Mammary epithelial cell (primary cell): ENCODE measurements at regions not wholly inside any gene's neighbourhood (a gene's known extent, or its start where the extent isn't known, plus 50 kb on each side); places are given as distances from the start of the nearest gene placed in this dataset.

Experiments
- CTCF ChIP-seq, 2 donors: IDR thresholded peaks in 1 of 2; conservative IDR thresholded peaks in 1 of 2; 2 replicates each; pipeline ENCODE4 v1.5.1; 2011 to 2012; ENCODE audit warnings: inconsistent platforms in 2 of 2, low read length in 2 of 2, mild to moderate bottlenecking in 2 of 2, control low read depth in 1 of 2, low read depth in 1 of 2; ENCODE audit not compliant: insufficient read depth in 1 of 2; ENCODE audit errors: extremely low read depth in 1 of 2
- EZH2 ChIP-seq: IDR thresholded peaks from 2 replicates; pipeline ENCODE4 v1.6.1; 2012; ENCODE audit warnings: low read length, inconsistent platforms, borderline replicate concordance

GRCh38 chr18:53745986-53746385 lies 478.5 kb downstream of the MBD2 start:
- TF ChIP-seq CTCF (conservative IDR thresholded peaks at IDR 0.05 in 1 of 2, IDR thresholded peaks at IDR 0.05 in 1 of 2; ENCODE audit: extremely low read depth in 1 of 2, insufficient read depth in 1 of 2, low read depth in 1 of 2, low read length in 2 of 2) (no peak), EZH2 (no peak)
